Jurkat, Clone E6-1 (cell line): ENCODE measurements at regions not wholly inside any gene's neighbourhood (a gene's known extent, or its start where the extent isn't known, plus 50 kb on each side); places are given as distances from the start of the nearest gene placed in this dataset.

ENCODE experiments used
- DNase-seq: peaks from one replicate; pipeline ENCODE4 v3.0.0-alpha.2; 2011; ENCODE audit warnings: low read depth, low spot score
- H3K4me3 ChIP-seq: 2 replicates; pipeline ENCODE4 v1.5.1; 2011; ENCODE audit warnings: mild to moderate bottlenecking, low read length, control low read depth, moderate library complexity

- DNase-seq = no peak
These were observed 118.8 kb downstream of the SPATA19 start for GRCh38 chr11:133726542-133726941.

GRCh38 chr11:133724116-133724515, 121.2 kb downstream of the SPATA19 start:
- DNase-seq = no peak
- no peak overlapping the region for H3K4me3 ChIP-seq

More at GRCh38 chr11:133726542-133726941, 118.8 kb downstream of the SPATA19 start:
- no peak overlapping the region for H3K4me3 ChIP-seq

- H3K4me3 ChIP-seq = no peak overlapping the region
- DNase-seq = no peak
These were observed 122.3 kb downstream of the SPATA19 start for GRCh38 chr11:133723056-133723455.

- no peak for DNase-seq
- no peak overlapping the region for H3K4me3 ChIP-seq
These were observed 124.4 kb downstream of the SPATA19 start for GRCh38 chr11:133720951-133721350.

GRCh38 chr11:133719532-133720235, 125.6 kb downstream of the SPATA19 start:
- no peak overlapping the region for H3K4me3 ChIP-seq
- DNase-seq = no peak

GRCh38 chr11:133718831-133719230, 126.5 kb downstream of the SPATA19 start:
- DNase-seq = no peak
- no peak overlapping the region for H3K4me3 ChIP-seq

- DNase-seq = no peak
These were observed 127.1 kb downstream of the SPATA19 start for GRCh38 chr11:133718238-133718637.

GRCh38 chr11:133716602-133717001, 128.7 kb downstream of the SPATA19 start:
- H3K4me3 ChIP-seq = no peak overlapping the region
- no peak for DNase-seq

More at GRCh38 chr11:133718238-133718637, 127.1 kb downstream of the SPATA19 start:
- no peak overlapping the region for H3K4me3 ChIP-seq

GRCh38 chr11:133715602-133716001, 129.7 kb downstream of the SPATA19 start:
- no peak for DNase-seq
- no peak overlapping the region for H3K4me3 ChIP-seq

- no peak for DNase-seq
- H3K4me3 ChIP-seq = no peak overlapping the region
These were observed 130.6 kb downstream of the SPATA19 start for GRCh38 chr11:133714471-133715375.

- H3K4me3 ChIP-seq = no peak overlapping the region
- no peak for DNase-seq
These were observed 131.5 kb downstream of the SPATA19 start for GRCh38 chr11:133713844-133714243.

GRCh38 chr11:133713406-133713805, 131.9 kb downstream of the SPATA19 start:
- H3K4me3 ChIP-seq = no peak overlapping the region
- no peak for DNase-seq

- H3K4me3 ChIP-seq = no peak overlapping the region
- DNase-seq = no peak
These were observed 133.2 kb downstream of the SPATA19 start for GRCh38 chr11:133712051-133712560.

GRCh38 chr11:133711545-133711944, 133.8 kb downstream of the SPATA19 start:
- DNase-seq = no peak
- no peak overlapping the region for H3K4me3 ChIP-seq

GRCh38 chr11:133710681-133711240, 134.6 kb downstream of the SPATA19 start:
- H3K4me3 ChIP-seq = no peak overlapping the region
- no peak for DNase-seq

- no peak overlapping the region for H3K4me3 ChIP-seq
- no peak for DNase-seq
These were observed 135.1 kb downstream of the SPATA19 start for GRCh38 chr11:133710241-133710640.

- H3K4me3 ChIP-seq = no peak overlapping the region
- DNase-seq = no peak
These were observed 136.7 kb downstream of the SPATA19 start for GRCh38 chr11:133708547-133709051.

GRCh38 chr11:133706925-133707794, 138.2 kb downstream of the SPATA19 start:
- DNase-seq = no peak
- no peak overlapping the region for H3K4me3 ChIP-seq

GRCh38 chr11:133705873-133706272, 139.4 kb downstream of the SPATA19 start:
- DNase-seq = no peak
- H3K4me3 ChIP-seq = no peak overlapping the region
